ENCODE measurements at regions not wholly inside any gene's neighbourhood (a gene's known extent, or its start where the extent isn't known, plus 50 kb on each side); places are given as distances from the start of the nearest gene placed in this dataset.
"Not testable (repeated sequence)": the region's sequence is repeated elsewhere in the genome, so short reads cannot be mapped to it uniquely, and the experiment has no call there.

DNA sequence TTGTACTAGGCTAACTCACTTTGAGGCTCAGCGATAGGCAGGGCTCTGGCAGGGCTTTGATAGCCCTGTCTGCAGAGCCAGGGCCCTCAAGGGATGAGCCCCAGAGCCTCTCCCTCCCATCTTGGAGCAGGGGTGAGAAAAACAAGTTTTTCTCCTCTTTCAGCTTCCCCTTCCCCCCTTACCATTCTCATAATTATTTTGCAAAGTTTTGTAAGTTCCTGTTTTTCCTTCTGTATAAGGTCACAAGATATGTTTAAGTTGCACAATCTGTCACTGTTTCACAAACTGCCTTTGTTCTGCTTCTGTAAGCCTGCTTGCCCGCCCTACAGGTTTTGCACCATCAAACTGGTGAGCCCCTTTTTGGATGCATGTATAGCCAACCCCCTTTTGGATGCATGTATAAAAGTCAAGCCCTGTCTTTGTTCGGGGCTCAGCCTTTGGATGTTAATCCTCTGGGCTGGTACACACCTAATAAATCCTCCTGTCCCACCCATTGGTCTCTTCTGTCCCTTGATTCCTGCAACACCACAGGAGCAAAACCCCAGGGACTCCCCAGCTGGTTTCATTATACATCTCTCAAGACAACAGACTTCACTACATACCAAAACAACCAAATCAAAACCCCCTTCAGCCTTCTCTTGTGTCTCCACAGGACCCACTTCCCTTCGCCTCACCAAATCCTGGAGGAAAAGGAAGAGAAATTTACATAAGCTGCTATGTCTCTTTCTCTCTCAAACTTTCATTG, 52.5 kb upstream of the RESF1 start:
- no peak for DNase-seq (ENCODE audit: low read depth in 1 of 2, low spot score in 1 of 2)

GRCh38 chr12:31903025-31903424, 56.2 kb upstream of the RESF1 start:
- TF ChIP-seq JUND (IDR thresholded peaks at IDR 0.05; ENCODE audit: low read depth), result no peak
- in situ Hi-C loops (cut with HindIII; ENCODE audit: low pct_unique_long_range_greater_than_20kb, low sequenced_read_pairs), result no loop called here
- DNase-seq (ENCODE audit: low read depth in 1 of 2, low spot score in 1 of 2), result no peak

More for the DNA sequence above, 52.5 kb upstream of the RESF1 start:
- TF ChIP-seq JUND (IDR thresholded peaks at IDR 0.05; ENCODE audit: low read depth), result no peak
- in situ Hi-C loops (cut with HindIII; ENCODE audit: low pct_unique_long_range_greater_than_20kb, low sequenced_read_pairs), result no loop called here

- in situ Hi-C loops (cut with HindIII; ENCODE audit: low pct_unique_long_range_greater_than_20kb, low sequenced_read_pairs), result no loop called here
- no peak for TF ChIP-seq JUND (IDR thresholded peaks at IDR 0.05; ENCODE audit: low read depth)
- DNase-seq (ENCODE audit: low read depth in 1 of 2, low spot score in 1 of 2), result no peak
Measured at GRCh38 chr12:31900271-31900670, 58.9 kb upstream of the RESF1 start.

- in situ Hi-C loops (cut with HindIII; ENCODE audit: low pct_unique_long_range_greater_than_20kb, low sequenced_read_pairs), result no loop called here
- no peak for TF ChIP-seq JUND (IDR thresholded peaks at IDR 0.05; ENCODE audit: low read depth)
- no peak for DNase-seq (ENCODE audit: low read depth in 1 of 2, low spot score in 1 of 2)
Measured at GRCh38 chr12:31899109-31899508, 60.1 kb upstream of the RESF1 start.

DNA sequence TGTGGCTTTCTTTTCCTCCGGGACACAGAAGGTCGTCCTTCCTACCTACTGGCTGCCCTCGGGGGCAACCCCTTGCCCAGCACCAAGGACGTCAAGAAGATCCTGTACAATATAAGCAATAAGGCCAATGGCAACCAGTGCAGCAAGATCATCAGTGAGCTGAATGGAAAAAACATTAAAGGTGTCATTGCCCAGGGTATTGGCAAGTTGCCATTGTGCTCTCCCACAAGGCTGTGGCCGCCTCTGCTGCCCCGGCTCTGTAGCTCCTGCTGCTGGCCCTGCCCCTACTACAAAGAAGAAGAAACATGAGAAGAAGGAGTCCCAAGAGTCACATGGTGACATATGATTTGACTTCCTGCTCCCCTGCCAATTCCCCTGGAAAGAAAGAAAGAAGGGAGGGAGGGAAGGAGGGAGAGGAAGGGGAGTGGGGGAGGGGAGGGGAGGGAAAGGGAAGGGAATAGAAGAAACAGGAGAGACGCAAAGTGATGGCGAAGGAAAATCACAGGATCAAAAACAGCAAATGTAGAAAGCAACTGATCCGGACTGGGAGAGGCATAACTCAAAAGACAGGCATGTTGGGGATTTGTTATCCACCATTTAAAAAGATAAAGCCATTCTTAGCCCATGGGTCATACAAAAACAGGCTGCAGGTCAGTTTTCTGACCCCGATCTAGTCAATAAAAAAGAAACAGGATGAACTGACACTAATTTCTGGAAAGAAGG, 61.3 kb upstream of the RESF1 start:
- peak in 1 of 2 experiments; percentile 48 for DNase-seq (ENCODE audit: low read depth in 1 of 2, low spot score in 1 of 2)
- no peak for TF ChIP-seq JUND (IDR thresholded peaks at IDR 0.05; ENCODE audit: low read depth)
- in situ Hi-C loops (cut with HindIII; ENCODE audit: low pct_unique_long_range_greater_than_20kb, low sequenced_read_pairs), result no loop called here

DNA sequence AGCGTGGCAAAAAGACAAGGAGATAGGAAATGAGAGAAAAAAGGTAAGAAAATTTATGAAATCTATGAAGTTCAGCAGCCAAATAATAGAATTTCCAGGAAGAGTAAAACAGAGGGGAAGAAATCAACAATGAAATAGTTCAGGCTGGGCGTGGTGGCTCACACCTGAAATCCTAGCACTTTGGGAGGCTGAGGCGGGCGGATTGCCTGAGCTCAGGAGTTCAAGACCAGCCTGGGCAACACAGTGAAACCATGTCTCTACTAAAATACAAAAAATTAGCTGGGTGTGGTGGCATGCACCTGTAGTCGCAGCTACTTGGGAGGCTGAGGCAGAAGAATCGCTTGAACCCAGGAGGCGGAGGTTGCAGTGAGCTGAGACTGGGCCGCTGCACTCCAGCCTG, 62.1 kb upstream of the RESF1 start:
- in situ Hi-C loops (cut with HindIII; ENCODE audit: low pct_unique_long_range_greater_than_20kb, low sequenced_read_pairs); DNase-seq (ENCODE audit: low read depth in 1 of 2, low spot score in 1 of 2): not testable (repeated sequence)

GRCh38 chr12:31896514-31897039, 62.6 kb upstream of the RESF1 start:
- TF ChIP-seq JUND (IDR thresholded peaks at IDR 0.05; ENCODE audit: low read depth), result no peak
- in situ Hi-C loops (cut with HindIII; ENCODE audit: low pct_unique_long_range_greater_than_20kb, low sequenced_read_pairs), result no loop called here
- no peak for DNase-seq (ENCODE audit: low read depth in 1 of 2, low spot score in 1 of 2)

- in situ Hi-C loops (cut with HindIII; ENCODE audit: low pct_unique_long_range_greater_than_20kb, low sequenced_read_pairs), result no loop called here
- no peak for TF ChIP-seq JUND (IDR thresholded peaks at IDR 0.05; ENCODE audit: low read depth)
- DNase-seq (ENCODE audit: low read depth in 1 of 2, low spot score in 1 of 2), result no peak
Measured at GRCh38 chr12:31895449-31896150, 63.6 kb upstream of the RESF1 start.

GRCh38 chr12:31890295-31891285, 68.6 kb upstream of the RESF1 start:
- TF ChIP-seq JUND (IDR thresholded peaks at IDR 0.05; ENCODE audit: low read depth), result no peak
- DNase-seq (ENCODE audit: low read depth in 1 of 2, low spot score in 1 of 2), result no peak
- in situ Hi-C loops (cut with HindIII; ENCODE audit: low pct_unique_long_range_greater_than_20kb, low sequenced_read_pairs), result no loop called here

DNA sequence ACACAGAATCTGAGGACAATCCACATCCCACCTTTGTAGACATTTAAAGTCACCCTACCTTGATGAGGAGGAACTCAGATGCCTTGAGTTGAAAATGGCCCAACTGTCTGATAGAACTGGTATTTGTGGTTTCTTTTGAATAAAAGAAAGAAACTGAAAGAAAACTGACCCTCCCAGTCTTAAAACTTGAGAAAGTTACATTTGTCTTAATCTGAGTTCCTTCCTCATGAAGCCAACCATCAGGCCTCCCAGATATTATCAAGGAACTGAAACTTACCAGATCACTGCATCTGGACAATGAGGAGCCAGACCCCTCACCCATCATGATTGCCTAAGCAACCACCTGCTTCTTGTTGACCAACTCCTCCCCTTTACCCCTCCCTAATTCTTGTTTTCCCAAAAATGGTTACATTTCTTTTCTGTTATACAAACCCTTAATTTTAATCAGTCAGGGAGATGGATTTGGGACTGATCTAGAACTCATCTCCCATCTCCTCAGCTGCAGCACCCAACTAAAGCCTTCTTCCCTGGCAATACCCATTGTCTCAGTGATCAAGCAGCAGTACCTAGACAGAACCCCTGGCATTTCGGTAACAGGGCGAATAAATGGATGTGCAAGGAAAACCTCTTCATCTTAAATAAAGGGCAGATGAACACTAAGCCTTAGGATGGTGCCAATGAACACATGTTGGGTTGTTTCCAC, 72.0 kb upstream of the RESF1 start:
- TF ChIP-seq JUND (IDR thresholded peaks at IDR 0.05; ENCODE audit: low read depth), result no peak
- DNase-seq (ENCODE audit: low read depth in 1 of 2, low spot score in 1 of 2), result no peak
- in situ Hi-C loops (cut with HindIII; ENCODE audit: low pct_unique_long_range_greater_than_20kb, low sequenced_read_pairs), result no loop called here

DNA sequence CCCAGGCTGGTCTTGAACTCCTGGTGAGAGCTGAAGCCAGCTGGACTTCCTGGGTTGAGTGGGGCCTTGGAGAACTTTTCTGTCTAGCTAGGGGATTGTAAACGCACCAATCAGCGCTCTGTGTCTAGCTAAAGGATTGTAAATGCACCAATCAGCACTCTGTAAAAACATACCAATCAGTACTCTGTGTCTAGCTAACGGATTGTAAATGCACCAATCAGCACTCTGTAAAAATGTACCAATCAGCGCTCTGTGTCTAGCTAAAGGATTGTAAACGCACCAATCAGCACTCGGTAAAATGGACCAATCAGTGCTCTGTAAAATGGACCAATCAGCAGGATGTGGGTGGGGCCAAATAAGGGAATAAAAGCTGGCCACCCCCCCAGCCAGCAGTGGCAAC, 76.5 kb upstream of the RESF1 start:
- in situ Hi-C loops (cut with HindIII; ENCODE audit: low pct_unique_long_range_greater_than_20kb, low sequenced_read_pairs); DNase-seq (ENCODE audit: low read depth in 1 of 2, low spot score in 1 of 2): not testable (repeated sequence)

Data from T47D (cell line).